Left kidney (tissue), 1 donor: ENCODE measurements at regions not wholly inside any gene's neighbourhood (a gene's known extent, or its start where the extent isn't known, plus 50 kb on each side); places are given as distances from the start of the nearest gene placed in this dataset.
"Not testable (repeated sequence)": the region's sequence is repeated elsewhere in the genome, so short reads cannot be mapped to it uniquely, and the experiment has no call there.

Source experiments
- DNase-seq: peaks from one replicate; pipeline ENCODE4 v3.0.0-alpha.2; 2013

GRCh38 chr2:111401270-111402140, 280.8 kb downstream of the BCL2L11 start:
- not testable (repeated sequence) for DNase-seq

GRCh38 chr2:111402450-111402849, 281.7 kb downstream of the BCL2L11 start:
- DNase-seq, result not testable (repeated sequence)

GRCh38 chr2:111403287-111403686, 282.6 kb downstream of the BCL2L11 start:
- not testable (repeated sequence) for DNase-seq

- not testable (repeated sequence) for DNase-seq
These were observed 285.9 kb downstream of the BCL2L11 start for GRCh38 chr2:111406616-111407015.

- not testable (repeated sequence) for DNase-seq
These were observed 287.0 kb downstream of the BCL2L11 start for GRCh38 chr2:111407632-111408194.

- DNase-seq, result not testable (repeated sequence)
These were observed 290.2 kb downstream of the BCL2L11 start for GRCh38 chr2:111410868-111411406.

GRCh38 chr2:111411867-111412681, 291.4 kb downstream of the BCL2L11 start:
- DNase-seq, result not testable (repeated sequence)

GRCh38 chr2:111412841-111413650, 292.3 kb downstream of the BCL2L11 start:
- not testable (repeated sequence) for DNase-seq

- not testable (repeated sequence) for DNase-seq
These were observed 293.2 kb downstream of the BCL2L11 start for GRCh38 chr2:111413950-111414349.

GRCh38 chr2:111415765-111416743, 295.3 kb downstream of the BCL2L11 start:
- DNase-seq, result not testable (repeated sequence)

GRCh38 chr2:111417026-111417425, 296.3 kb downstream of the BCL2L11 start:
- not testable (repeated sequence) for DNase-seq

GRCh38 chr2:111418091-111418875, 297.6 kb downstream of the BCL2L11 start:
- not testable (repeated sequence) for DNase-seq

GRCh38 chr2:111420074-111420473, 299.4 kb downstream of the BCL2L11 start:
- not testable (repeated sequence) for DNase-seq

- DNase-seq, result not testable (repeated sequence)
These were observed 300.1 kb downstream of the BCL2L11 start for GRCh38 chr2:111420835-111421234.

- not testable (repeated sequence) for DNase-seq
These were observed 301.2 kb downstream of the BCL2L11 start for GRCh38 chr2:111421949-111422348.

- DNase-seq, result not testable (repeated sequence)
These were observed 301.8 kb downstream of the BCL2L11 start for GRCh38 chr2:111422562-111422961.

- not testable (repeated sequence) for DNase-seq
These were observed 302.5 kb downstream of the BCL2L11 start for GRCh38 chr2:111423184-111423583.

GRCh38 chr2:111424176-111424575, 303.5 kb downstream of the BCL2L11 start:
- DNase-seq, result not testable (repeated sequence)

GRCh38 chr2:111424851-111425309, 304.2 kb downstream of the BCL2L11 start:
- not testable (repeated sequence) for DNase-seq
